Activated CD4-positive, alpha-beta T cell treated with anti-CD3 and anti-CD28 coated beads, Interleukin-2, amount 50 U/mL, for 48 hours (primary cell): ENCODE measurements at regions not wholly inside any gene's neighbourhood (a gene's known extent, or its start where the extent isn't known, plus 50 kb on each side); places are given as distances from the start of the nearest gene placed in this dataset.

ENCODE experiments used
- DNase-seq, 2 experiments: peaks; one replicate each; pipeline ENCODE4 v3.0.0-alpha.2; 2020

DNA sequence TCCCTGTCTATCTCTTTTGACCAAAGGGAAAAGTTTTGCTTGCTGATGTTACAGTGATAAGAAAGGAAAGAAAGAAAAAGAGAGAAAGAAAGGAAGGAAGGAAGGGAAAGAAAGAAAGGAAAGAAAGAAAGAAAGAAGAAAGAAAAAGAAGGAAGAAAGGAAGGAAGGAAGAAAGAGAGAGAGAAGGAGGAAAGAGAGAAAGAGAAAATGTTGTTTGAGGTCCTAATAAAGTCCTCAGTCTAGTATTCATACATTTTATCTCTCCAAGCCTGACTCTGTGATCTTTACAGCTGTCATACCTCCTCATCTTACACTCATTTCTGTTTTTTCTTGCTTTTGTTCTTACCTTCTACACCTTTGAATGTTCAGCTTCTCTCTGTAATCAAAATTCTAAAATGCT is 111.4 kb upstream of the MBNL1 start:
- DNase-seq, result no peak

- no peak for DNase-seq
Measured at GRCh38 chr3:152159328-152159727, 109.4 kb upstream of the MBNL1 start.

DNA sequence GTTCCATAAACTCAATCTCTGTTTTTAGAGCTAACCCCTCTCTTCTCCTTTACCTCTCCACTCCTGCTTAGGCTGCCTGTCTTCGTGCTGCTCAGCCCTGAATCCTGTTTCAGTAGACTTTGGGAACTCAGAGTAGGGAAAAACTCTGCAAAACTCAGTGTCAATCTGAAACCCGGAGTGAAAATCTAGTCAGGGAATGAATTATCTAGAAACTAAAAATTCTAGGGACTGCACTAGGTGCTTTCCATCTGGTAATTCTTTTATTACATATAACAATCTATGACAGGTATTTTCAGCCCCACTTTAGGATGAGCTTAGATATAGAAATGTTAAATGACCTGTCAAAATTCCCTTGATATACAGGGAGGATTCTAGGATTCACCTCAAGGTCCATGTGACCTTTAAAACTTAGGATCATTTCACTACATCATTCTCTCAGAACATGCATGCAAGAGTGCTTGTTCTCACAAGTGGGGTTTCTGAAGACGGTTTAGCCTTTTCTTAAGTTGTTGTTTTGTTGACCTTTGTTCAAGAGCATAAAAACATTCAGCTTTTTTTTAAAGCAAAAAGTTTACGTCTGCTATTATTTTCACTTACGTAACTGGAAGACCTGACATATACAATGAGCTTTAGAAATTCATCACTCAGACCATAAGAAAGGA is 108.2 kb upstream of the MBNL1 start:
- no peak for DNase-seq

DNA sequence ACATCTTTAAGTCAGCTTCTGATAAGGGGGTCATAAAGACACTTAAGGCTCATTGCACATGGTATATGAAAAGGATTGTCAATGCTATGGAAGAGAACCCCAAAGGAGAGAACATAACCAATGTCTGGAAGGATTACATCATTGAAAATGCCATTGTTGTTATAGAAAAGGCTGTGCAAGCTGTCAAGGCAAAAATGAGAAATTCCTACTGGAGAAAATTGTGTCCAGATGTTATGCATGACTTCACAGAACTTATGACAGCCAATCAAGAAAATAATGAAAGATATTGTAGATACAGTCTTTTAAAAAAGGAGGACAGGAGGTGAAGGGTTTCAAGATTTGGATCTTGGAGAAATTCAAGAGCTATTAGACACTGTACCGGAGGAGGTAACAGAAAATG is 96.3 kb upstream of the MBNL1 start:
- no peak for DNase-seq

DNA sequence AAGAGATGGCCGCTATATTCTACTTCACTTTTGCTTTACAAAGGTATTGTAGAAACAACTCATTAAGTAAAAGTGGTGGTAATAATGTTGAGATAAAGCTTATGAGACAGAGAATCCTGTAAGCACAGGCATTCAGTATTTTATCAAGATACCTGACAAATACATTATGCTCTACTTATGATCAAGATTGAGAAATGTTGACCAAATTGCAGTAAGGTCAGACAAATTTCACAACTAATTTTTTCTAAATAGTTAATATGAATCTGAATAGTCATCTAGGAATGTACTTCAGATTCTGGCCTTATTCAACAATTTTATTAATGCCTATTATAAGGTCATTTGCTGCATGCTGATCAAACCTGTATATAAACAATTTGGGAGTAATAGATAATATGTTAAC is 95.1 kb upstream of the MBNL1 start:
- no peak for DNase-seq

- DNase-seq, result no peak
Measured at GRCh38 chr3:152174876-152175527, 93.7 kb upstream of the MBNL1 start.

GRCh38 chr3:152175528-152175889 is 93.2 kb upstream of the MBNL1 start:
- no peak for DNase-seq

GRCh38 chr3:152176241-152176640 is 92.5 kb upstream of the MBNL1 start:
- no peak for DNase-seq

GRCh38 chr3:152176998-152177397 is 91.7 kb upstream of the MBNL1 start:
- no peak for DNase-seq

DNA sequence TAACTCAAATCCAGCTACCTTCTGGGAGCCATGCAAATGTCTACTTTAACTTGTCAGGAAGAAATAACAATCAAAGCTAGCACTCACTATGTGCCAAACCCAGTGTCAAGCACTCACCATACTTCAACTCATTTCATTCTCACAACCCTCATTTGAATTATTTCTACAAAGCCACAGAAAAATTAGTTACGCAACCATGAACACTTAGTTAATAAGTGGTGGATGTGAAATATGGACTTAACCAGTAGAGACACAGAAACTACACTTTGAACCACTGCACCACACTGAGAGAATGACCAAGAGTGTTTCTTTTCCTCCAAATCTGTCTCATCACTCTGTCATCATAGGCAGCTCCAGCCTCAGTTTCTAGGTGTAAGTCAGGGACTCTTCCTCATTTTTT is 91.0 kb upstream of the MBNL1 start:
- DNase-seq, result no peak

- peak; percentile 48 to 62 for DNase-seq
Measured at GRCh38 chr3:152183473-152183872, 85.3 kb upstream of the MBNL1 start.

DNA sequence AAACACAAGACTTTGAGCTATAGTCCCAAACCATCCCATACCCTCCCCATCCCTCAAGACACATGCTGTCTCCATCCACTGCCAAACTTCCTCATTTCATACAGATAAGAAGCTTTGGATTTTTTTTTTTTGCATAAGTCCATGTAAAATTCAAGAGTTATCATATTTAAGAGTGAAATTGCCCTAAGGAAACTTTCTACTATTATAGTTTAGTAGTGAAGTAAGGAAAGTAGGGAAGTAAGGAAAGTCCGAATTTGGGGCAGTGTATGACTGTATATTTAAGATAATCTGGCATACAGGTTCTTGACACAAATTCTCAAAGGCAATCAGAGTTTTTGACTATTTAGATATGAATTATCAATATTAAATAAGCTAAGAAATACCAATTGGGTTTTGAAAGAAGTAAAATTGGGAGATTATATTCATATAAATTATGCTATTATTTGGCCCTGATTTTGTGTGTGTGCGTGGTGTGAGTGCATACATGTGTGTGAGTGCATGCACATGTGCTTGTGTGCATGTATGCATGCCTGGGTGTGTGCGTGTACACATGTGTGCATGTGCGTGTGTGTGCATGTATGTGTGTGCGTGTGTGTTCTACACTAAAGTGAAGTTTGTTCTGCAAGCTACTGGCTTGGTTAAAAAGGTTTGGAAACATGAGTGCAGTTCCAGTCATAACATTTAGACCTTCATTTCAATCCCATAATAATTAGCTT is 83.6 kb upstream of the MBNL1 start:
- DNase-seq, result no peak

DNA sequence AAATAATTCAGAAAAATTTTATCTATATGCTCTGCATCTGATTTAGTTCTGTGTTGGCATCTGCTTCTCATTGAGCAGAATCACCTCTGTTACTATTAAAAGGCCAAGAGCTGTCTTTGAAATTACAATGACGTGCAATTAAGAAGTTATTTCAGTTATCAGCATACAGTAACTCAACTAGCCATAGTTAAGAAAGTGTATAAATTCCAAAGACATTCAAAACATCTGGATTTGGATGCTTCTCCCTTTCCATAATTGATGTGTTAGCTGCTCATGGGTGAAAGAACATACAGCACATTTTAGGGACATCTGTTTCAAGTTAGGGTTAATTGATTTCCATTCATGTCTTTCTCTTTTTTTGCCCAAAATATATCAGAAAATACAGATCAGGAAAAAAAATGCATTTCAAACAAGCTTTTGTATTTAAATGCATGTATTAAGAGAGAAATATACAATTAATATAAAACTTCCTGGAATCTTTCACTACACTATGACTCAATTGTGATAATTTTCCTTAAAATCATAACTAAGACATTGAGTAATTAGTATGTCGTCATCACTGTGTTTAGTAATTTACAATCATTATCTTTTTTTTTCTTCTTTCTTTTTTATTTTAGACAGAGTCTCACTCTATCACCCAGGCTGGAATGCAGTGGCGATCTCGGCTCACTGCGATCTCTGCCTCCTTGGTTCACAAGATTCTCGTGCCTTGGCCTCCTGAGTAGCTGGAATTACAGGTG is 82.7 kb upstream of the MBNL1 start:
- DNase-seq, result no peak

DNA sequence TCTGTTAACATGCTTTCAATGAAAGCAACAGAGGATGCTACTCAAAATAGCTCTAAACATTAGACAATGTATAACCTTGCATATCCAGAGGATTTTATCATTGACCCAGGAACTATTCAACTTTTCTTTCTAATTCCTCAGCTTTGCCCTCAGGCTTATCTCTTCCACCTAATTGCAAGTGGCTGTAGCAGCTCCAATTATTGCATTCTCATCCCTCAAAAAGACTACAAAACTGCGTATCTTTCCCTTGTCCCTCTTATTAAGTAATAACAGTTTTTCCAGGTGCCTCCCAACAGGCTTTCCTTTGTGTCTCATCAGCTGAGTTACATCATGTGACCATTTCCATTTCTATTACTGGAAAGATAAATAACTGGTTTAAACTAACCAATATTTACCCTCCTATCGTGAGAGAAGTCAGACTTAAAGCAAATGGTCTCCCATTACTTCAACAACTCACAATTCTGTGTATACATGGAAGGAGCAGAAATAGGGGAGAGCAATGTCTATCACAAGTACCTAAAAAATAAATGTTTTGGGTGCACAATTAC is 78.0 kb upstream of the MBNL1 start:
- DNase-seq, result no peak

DNA sequence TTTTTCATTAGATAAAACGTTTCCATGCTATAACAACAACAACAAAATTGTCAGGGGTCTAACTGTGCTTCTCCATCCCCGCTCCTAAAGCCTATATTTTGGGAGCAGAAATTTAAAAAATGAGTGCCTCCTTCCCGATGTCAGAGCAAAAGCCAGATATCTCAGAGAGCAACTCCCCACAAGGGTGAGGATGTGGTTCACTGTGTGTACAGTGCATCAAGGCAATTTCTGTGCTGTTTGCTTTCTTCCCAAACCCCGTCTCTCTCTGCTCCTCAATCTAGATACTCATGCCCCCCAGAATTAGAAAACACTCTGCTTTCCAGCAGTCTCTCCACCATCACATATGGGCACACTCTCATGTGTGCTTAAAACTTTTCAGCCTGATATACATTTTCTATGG is 76.7 kb upstream of the MBNL1 start:
- DNase-seq, result no peak

DNA sequence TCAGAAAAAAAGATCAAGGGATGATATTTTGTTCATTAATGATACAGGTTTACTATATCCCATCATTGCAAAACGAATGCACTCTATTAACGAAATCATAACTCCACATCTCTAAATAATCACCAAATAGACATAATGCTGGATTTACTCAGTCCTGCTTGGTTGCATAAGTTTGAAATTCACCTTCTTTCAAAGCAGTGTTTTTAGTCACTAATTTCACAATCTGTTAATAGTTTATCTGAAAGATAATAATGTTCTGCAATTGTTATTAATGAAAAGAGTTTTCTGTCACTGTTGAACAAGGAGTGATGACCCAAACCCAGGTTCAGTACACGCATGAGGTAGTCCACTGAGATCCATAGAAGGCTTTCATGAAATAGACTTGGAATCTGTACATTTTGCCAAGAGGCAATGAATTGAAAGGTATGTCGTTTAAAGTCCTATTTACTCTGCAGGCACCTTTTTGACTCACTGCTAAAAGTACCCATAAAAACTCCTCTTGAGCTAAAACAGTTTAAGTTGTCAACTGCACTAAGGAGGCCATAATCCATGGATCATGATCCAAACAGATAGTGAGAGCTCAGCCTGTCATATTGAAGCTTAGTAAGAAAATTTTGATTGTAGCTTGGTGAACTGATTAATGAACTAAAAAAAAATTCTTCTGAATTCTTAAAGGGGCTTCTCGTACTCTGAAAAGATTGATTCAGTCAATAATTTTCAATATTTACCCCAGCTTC is 75.6 kb upstream of the MBNL1 start:
- no peak for DNase-seq

- DNase-seq, result peak; percentile 40 to 48
Measured at GRCh38 chr3:152193673-152194267, 75.0 kb upstream of the MBNL1 start.

GRCh38 chr3:152195206-152195605 is 73.5 kb upstream of the MBNL1 start:
- no peak for DNase-seq

- DNase-seq, result no peak
Measured at GRCh38 chr3:152196782-152197181, 71.9 kb upstream of the MBNL1 start.

DNA sequence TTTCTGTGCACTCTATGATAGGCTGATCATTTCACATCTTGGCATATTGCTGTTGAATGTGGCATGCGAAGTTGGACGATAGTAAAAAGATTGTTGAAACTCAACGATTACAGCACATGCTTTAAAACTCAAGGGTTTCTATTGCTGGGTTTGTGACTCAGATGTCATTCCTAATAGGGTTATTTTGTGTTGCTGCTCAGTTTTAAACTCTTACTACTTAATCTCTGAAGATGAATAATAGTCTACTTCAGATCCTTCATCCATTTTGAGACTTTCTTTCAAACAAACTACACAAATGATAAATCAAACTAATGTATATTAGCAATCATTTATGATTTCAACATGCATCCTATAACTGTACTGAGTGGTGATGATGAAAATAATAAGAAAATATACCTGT is 71.3 kb upstream of the MBNL1 start:
- no peak for DNase-seq

DNA sequence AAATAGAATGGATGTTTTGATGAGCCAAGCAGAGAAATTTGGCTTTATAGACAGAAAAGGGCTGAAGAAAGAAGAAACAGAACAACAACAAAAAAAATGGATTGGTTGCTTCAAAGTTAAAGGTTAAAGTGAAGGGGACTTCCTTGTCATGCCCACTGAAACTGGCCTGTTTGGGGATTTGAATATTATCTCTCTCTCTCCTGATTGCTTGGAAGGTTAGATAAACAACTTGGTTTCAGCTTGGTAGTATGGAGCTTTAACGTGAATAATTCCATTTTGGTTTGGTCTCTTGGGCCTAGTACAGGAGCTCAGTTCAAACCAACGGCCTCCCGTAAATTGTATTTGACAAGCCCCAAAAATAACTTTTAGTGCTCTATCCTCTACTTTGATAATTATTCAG is 70.8 kb upstream of the MBNL1 start:
- no peak for DNase-seq

DNA sequence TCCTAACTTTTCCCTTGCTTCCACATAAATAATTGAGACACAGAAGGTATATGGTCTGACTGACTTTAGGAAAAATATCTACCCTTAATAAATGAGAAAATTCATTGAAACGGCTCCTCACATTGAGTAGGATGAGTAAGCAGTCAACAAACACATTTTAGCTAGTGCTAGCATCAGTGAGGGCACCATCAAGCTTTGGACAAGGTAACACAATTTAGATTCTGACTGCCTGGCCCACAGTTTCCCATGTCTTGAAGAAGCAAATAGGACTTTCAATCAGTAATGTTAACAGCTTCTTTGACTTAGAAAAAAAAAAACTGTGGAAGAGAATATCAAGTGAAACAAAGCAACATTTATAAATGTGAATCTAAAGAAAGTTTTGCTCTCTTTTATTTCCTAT is 70.1 kb upstream of the MBNL1 start:
- no peak for DNase-seq
